ENCODE measurements at regions not wholly inside any gene's neighbourhood (a gene's known extent, or its start where the extent isn't known, plus 50 kb on each side); places are given as distances from the start of the nearest gene placed in this dataset.

DNA sequence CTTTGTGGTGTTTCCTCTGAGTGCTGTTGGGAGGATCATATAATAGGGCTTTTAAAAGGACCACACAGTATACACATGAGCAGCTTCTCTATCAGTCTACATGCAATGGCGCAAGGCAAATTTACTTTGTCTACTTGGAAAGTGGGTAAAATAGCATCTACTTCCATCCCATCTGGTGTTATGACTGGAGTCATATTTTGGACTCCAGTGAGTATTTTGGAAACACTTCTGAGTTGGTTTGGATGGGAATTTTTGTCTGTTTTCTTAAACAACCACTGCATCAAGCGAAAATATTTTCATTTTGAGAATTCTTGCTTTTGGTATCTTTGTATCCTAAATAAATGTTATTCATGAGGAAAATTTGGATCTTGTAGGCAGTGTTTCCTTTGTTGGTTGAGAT lies 220.8 kb downstream of the NMUR2 start:
- CTCF ChIA-PET: no interaction called here
- FAIRE-seq (no peak), ATAC-seq (no peak), DNase-seq (ENCODE audit: low read depth in 1 of 2, low spot score in 1 of 2) (no peak)
- Histone ChIP-seq H3K4me2 (no peak overlapping the region), H3K27ac (no peak overlapping the region), H3K4me3 (no peak overlapping the region), H3K9me3 (no peaks in the 10 kb centered on the region), H3K4me1 (no peaks in the 10 kb centered on the region)
- TF ChIP-seq HOXB13 (CRISPR knock-in tag; IDR thresholded peaks at IDR 0.05; ENCODE audit: low read depth): no peak
- no peak for TF ChIP-seq CBX2 (IDR thresholded peaks at IDR 0.05; ENCODE audit: borderline replicate concordance, low read depth)
- no peak for TF ChIP-seq NFE2L2 (conservative IDR thresholded peaks at IDR 0.05; ENCODE audit: low read length)
- TF ChIP-seq TFCP2L1 (CRISPR knock-in tag; IDR thresholded peaks at IDR 0.05): no peak
- no peak for TF ChIP-seq RFX5 (IDR thresholded peaks at IDR 0.05)
- no peak for TF ChIP-seq POLR2AphosphoS2 (conservative IDR thresholded peaks at IDR 0.05; ENCODE audit: low read length)
- TF ChIP-seq, protein P1, sequence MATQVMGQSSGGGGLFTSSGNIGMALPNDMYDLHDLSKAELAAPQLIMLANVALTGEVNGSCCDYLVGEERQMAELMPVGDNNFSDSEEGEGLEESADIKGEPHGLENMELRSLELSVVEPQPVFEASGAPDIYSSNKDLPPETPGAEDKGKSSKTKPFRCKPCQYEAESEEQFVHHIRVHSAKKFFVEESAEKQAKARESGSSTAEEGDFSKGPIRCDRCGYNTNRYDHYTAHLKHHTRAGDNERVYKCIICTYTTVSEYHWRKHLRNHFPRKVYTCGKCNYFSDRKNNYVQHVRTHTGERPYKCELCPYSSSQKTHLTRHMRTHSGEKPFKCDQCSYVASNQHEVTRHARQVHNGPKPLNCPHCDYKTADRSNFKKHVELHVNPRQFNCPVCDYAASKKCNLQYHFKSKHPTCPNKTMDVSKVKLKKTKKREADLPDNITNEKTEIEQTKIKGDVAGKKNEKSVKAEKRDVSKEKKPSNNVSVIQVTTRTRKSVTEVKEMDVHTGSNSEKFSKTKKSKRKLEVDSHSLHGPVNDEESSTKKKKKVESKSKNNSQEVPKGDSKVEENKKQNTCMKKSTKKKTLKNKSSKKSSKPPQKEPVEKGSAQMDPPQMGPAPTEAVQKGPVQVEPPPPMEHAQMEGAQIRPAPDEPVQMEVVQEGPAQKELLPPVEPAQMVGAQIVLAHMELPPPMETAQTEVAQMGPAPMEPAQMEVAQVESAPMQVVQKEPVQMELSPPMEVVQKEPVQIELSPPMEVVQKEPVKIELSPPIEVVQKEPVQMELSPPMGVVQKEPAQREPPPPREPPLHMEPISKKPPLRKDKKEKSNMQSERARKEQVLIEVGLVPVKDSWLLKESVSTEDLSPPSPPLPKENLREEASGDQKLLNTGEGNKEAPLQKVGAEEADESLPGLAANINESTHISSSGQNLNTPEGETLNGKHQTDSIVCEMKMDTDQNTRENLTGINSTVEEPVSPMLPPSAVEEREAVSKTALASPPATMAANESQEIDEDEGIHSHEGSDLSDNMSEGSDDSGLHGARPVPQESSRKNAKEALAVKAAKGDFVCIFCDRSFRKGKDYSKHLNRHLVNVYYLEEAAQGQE (IDR thresholded peaks at IDR 0.05): no peak
- TF ChIP-seq FOSB (CRISPR knock-in tag; IDR thresholded peaks at IDR 0.05): no peak
- no peak for TF ChIP-seq FOXS1 (CRISPR knock-in tag; IDR thresholded peaks at IDR 0.05)
- no peak for TF ChIP-seq KDM5A (IDR thresholded peaks at IDR 0.05)
- TF ChIP-seq BHLHE40 (IDR thresholded peaks at IDR 0.05; ENCODE audit: low read depth, low read length): no peak
- no peak for TF ChIP-seq RAD21 (conservative IDR thresholded peaks at IDR 0.05 in 1 of 2, IDR thresholded peaks at IDR 0.05 in 1 of 2)
- POLR2A ChIA-PET: no interaction called here
- 1% methylated on average over 2 of the region's 2 CpGs for WGBS (ENCODE audit: missing lambda C conversion rate)

DNA sequence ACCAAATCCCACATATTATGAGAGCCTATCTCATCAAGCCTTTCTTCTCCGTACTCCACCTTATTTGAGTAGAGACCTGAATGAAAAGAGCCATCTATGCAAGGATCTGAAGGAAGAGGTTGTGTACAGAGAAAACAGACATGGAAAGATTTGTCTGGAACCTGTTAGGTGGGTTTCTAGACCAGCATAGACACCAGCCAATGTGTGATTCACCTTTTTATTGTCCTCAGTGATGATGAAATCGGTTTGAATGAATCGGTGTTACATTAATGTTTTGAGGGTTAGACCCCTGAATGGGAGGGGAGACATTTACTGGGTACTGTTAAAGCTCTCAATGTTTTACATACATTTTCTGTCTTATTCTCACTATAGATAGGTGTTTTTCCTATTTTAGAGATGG lies 223.6 kb downstream of the NMUR2 start:
- no peaks in the 10 kb centered on the region for H3K4me1 ChIP-seq
- ChIA-PET CTCF (no interaction called here), POLR2A (no interaction called here)
- no peak overlapping the region for H3K4me2 ChIP-seq
- no peak for FAIRE-seq
- no peak overlapping the region for H3K27ac ChIP-seq
- H3K4me3 ChIP-seq: no peak overlapping the region
- ATAC-seq: no peak
- 0% methylated on average over 3 of the region's 3 CpGs for WGBS (ENCODE audit: missing lambda C conversion rate)
- no peak for DNase-seq (ENCODE audit: low read depth in 1 of 2, low spot score in 1 of 2)
- H3K9me3 ChIP-seq: no peaks in the 10 kb centered on the region
- TF ChIP-seq POLR2AphosphoS2 (conservative IDR thresholded peaks at IDR 0.05; ENCODE audit: low read length) (no peak), MYC (IDR thresholded peaks at IDR 0.05; ENCODE audit: borderline replicate concordance, low read length) (no peak), HOXA7 (CRISPR knock-in tag; IDR thresholded peaks at IDR 0.05) (no peak), TP53 (CRISPR knock-in tag; IDR thresholded peaks at IDR 0.05) (no peak), RCOR1 (IDR thresholded peaks at IDR 0.05; ENCODE audit: low read depth, low read length) (no peak), SMC3 (IDR thresholded peaks at IDR 0.05) (no peak), SREBF2 (IDR thresholded peaks at IDR 0.05) (no peak), ESRRA (IDR thresholded peaks at IDR 0.05; ENCODE audit: borderline replicate concordance, low read length) (no peak), NPAS2 (CRISPR knock-in tag; IDR thresholded peaks at IDR 0.05; ENCODE audit: borderline replicate concordance) (no peak), GATA3 (IDR thresholded peaks at IDR 0.05; ENCODE audit: borderline replicate concordance) (no peak), ZFP36 (IDR thresholded peaks at IDR 0.05; ENCODE audit: borderline replicate concordance, partially characterized antibody) (no peak), KDM5A (IDR thresholded peaks at IDR 0.05) (no peak), POLR2A (IDR thresholded peaks at IDR 0.05; ENCODE audit: low read length) (no peak), FOSL2 (IDR thresholded peaks at IDR 0.05) (no peak), FOSL2 (CRISPR knock-in tag; IDR thresholded peaks at IDR 0.05) (no peak), RFX5 (IDR thresholded peaks at IDR 0.05) (no peak), ZC3H11A (IDR thresholded peaks at IDR 0.05) (no peak)
- TF ChIP-seq, protein P2, sequence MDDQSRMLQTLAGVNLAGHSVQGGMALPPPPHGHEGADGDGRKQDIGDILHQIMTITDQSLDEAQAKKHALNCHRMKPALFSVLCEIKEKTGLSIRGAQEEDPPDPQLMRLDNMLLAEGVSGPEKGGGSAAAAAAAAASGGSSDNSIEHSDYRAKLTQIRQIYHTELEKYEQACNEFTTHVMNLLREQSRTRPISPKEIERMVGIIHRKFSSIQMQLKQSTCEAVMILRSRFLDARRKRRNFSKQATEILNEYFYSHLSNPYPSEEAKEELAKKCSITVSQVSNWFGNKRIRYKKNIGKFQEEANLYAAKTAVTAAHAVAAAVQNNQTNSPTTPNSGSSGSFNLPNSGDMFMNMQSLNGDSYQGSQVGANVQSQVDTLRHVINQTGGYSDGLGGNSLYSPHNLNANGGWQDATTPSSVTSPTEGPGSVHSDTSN (IDR thresholded peaks at IDR 0.05): no peak
- TF ChIP-seq, protein P1 (IDR thresholded peaks at IDR 0.05): no peak
- TF ChIP-seq, protein P3, sequence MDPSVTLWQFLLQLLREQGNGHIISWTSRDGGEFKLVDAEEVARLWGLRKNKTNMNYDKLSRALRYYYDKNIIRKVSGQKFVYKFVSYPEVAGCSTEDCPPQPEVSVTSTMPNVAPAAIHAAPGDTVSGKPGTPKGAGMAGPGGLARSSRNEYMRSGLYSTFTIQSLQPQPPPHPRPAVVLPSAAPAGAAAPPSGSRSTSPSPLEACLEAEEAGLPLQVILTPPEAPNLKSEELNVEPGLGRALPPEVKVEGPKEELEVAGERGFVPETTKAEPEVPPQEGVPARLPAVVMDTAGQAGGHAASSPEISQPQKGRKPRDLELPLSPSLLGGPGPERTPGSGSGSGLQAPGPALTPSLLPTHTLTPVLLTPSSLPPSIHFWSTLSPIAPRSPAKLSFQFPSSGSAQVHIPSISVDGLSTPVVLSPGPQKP (IDR thresholded peaks at IDR 0.05; ENCODE audit: low read depth, low read length): no peak
